Upper lobe of left lung (tissue), 4 donors: ENCODE measurements at regions not wholly inside any gene's neighbourhood (a gene's known extent, or its start where the extent isn't known, plus 50 kb on each side); places are given as distances from the start of the nearest gene placed in this dataset.

Source experiments
- POLR2A ChIP-seq, 4 donors: fragments of 450-650 bp; IDR thresholded peaks; one replicate each; pipeline ENCODE4 v1.5.1; 2016 to 2017; ENCODE audit warnings: antibody characterized with exemption in 4 of 4, mild to moderate bottlenecking in 2 of 4
- TF ChIP-seq, protein P1 (sequence below), 6 experiments: fragments of 450-650 bp in 4 of 6; fragments of 200-600 bp in 2 of 6; sonication (generic) in 2 of 6; IDR thresholded peaks; one replicate each; pipeline ENCODE4 v1.5.1; 2016 to 2019; ENCODE audit warnings: antibody characterized with exemption in 6 of 6

GRCh38 chr5:167571824-167572223 is 719.6 kb upstream of the WWC1 start:
- TF ChIP-seq, protein P1, sequence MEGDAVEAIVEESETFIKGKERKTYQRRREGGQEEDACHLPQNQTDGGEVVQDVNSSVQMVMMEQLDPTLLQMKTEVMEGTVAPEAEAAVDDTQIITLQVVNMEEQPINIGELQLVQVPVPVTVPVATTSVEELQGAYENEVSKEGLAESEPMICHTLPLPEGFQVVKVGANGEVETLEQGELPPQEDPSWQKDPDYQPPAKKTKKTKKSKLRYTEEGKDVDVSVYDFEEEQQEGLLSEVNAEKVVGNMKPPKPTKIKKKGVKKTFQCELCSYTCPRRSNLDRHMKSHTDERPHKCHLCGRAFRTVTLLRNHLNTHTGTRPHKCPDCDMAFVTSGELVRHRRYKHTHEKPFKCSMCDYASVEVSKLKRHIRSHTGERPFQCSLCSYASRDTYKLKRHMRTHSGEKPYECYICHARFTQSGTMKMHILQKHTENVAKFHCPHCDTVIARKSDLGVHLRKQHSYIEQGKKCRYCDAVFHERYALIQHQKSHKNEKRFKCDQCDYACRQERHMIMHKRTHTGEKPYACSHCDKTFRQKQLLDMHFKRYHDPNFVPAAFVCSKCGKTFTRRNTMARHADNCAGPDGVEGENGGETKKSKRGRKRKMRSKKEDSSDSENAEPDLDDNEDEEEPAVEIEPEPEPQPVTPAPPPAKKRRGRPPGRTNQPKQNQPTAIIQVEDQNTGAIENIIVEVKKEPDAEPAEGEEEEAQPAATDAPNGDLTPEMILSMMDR (IDR thresholded peaks at IDR 0.05), result no peak
- no peak for TF ChIP-seq POLR2A (IDR thresholded peaks at IDR 0.05)
